Suprapubic skin (tissue), 3 donors: ENCODE measurements at regions not wholly inside any gene's neighbourhood (a gene's known extent, or its start where the extent isn't known, plus 50 kb on each side); places are given as distances from the start of the nearest gene placed in this dataset.

ENCODE experiments used
- CTCF ChIP-seq, 2 donors: fragments of 200-600 bp in 1 of 2; fragments of 450-650 bp in 1 of 2; sonication (generic) in 1 of 2; IDR thresholded peaks; one replicate each; pipeline ENCODE4 v1.5.1; 2016 to 2019; ENCODE audit warnings: antibody characterized with exemption in 2 of 2, mild to moderate bottlenecking in 1 of 2, moderate library complexity in 1 of 2
- EP300 ChIP-seq: sonication (generic); formaldehyde crosslinking; IDR thresholded peaks from one replicate; pipeline ENCODE4 v1.6.1; 2017; ENCODE audit warnings: antibody characterized with exemption
- POLR2A ChIP-seq, 2 donors: fragments of 450-650 bp; IDR thresholded peaks; one replicate each; pipeline ENCODE4 v1.6.1; 2017; ENCODE audit warnings: antibody characterized with exemption in 2 of 2, mild to moderate bottlenecking in 2 of 2, moderate library complexity in 2 of 2

DNA sequence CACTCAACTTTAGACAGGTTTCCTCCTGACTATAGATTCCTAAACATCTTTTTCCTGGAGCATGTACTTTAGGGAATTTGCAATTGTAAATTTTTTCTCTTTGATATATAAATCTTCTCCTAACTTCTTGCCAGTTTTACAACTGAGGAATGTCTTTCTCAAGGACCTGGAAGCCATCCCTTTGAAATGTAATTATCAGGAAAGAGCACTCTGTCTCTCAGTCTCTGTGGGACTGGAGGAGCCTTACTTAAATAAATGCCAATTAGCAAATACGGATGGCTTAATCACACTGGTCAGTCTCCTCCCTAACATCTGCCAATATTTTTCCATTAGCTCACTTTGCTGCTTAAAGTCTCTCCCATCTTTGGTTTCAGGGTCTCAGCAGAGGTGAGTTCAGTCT is 344.3 kb upstream of the ARRDC3 start:
- TF ChIP-seq POLR2A (IDR thresholded peaks at IDR 0.05) = no peak
- no peak for TF ChIP-seq CTCF (IDR thresholded peaks at IDR 0.05)
- no peak for TF ChIP-seq EP300
